ENCODE measurements at regions not wholly inside any gene's neighbourhood (a gene's known extent, or its start where the extent isn't known, plus 50 kb on each side); places are given as distances from the start of the nearest gene placed in this dataset.

GRCh38 chr4:13081830-13082229 lies 402.3 kb downstream of the RAB28 start:
- no peak for TF ChIP-seq TP53 (CRISPR knock-in tag; IDR thresholded peaks at IDR 0.05)
- no peak for TF ChIP-seq SREBF2 (IDR thresholded peaks at IDR 0.05)
- no peak for TF ChIP-seq RAD21 (conservative IDR thresholded peaks at IDR 0.05 in 1 of 2, IDR thresholded peaks at IDR 0.05 in 1 of 2)
- TF ChIP-seq CTCF (IDR thresholded peaks at IDR 0.05), result no peak
- TF ChIP-seq ATOH8 (CRISPR knock-in tag; IDR thresholded peaks at IDR 0.05; ENCODE audit: low read depth), result no peak
- no peak for TF ChIP-seq ZFP36 (IDR thresholded peaks at IDR 0.05; ENCODE audit: borderline replicate concordance, partially characterized antibody)
- no peak for TF ChIP-seq FOSL2 (IDR thresholded peaks at IDR 0.05)
- no peak for TF ChIP-seq FOSL2 (CRISPR knock-in tag; IDR thresholded peaks at IDR 0.05)
- no peak for TF ChIP-seq MAX (IDR thresholded peaks at IDR 0.05)
